GM19043 (cell line): ENCODE measurements at regions not wholly inside any gene's neighbourhood (a gene's known extent, or its start where the extent isn't known, plus 50 kb on each side); places are given as distances from the start of the nearest gene placed in this dataset.
"Not testable (repeated sequence)": the region's sequence is repeated elsewhere in the genome, so short reads cannot be mapped to it uniquely, and the experiment has no call there.

Experiments used
- ATAC-seq: cut with Tn5 transposase; IDR thresholded peaks from one replicate; pipeline ENCODE4 v1.9.1; 2021; ENCODE audit warnings: low read depth; ENCODE audit not compliant: unreplicated experiment

- ATAC-seq = no peak
Measured at GRCh38 chr12:68537571-68537970, 73.1 kb upstream of the RAP1B start.

GRCh38 chr12:68538726-68539614 is 71.7 kb upstream of the RAP1B start:
- ATAC-seq = no peak

DNA sequence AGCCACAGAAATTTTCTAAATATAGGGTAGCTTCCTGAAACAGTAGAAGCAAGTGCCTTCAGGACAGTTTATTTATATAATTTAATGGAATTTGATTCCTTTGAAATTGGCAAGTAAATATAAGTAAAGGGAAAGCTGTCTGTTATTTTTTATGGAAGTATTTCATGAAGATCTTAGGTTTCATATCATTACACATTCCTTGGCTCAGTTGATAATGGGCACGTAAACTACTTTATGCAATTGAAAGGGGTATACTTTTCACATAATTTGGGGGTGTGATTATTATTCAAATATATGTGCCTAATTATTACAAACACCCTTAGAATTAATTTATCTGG is 71.1 kb upstream of the RAP1B start:
- ATAC-seq = no peak

- ATAC-seq = not testable (repeated sequence)
Measured at GRCh38 chr12:68540768-68541167, 69.9 kb upstream of the RAP1B start.

- ATAC-seq = not testable (repeated sequence)
Measured at GRCh38 chr12:68547318-68547717, 63.4 kb upstream of the RAP1B start.

- ATAC-seq = not testable (repeated sequence)
Measured at GRCh38 chr12:68552605-68553195, 58.0 kb upstream of the RAP1B start.

- ATAC-seq = no peak
Measured at GRCh38 chr12:68557011-68557730, 53.5 kb upstream of the RAP1B start.

DNA sequence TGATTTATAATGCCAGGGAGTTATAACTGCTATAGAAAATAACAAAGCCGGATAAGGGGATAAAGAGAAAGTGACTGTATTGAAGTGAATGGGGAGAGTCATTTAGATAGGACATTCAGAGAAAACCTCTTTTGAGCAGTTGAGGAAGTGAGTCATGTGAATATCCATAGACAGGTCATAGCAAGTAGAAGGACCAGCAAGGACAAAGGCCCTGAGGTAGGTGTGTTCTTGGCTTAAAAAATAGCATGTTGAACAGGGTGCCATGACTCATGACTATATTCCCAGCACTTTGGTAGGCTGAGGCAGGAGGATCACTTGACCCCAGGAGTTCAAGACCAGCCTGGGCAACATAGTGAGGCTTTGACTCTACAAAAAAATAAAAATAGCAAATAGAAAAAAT is 51.5 kb upstream of the RAP1B start:
- ATAC-seq = no peak

- ATAC-seq = no peak
Measured at GRCh38 chr12:68559984-68560850, 50.5 kb upstream of the RAP1B start.

DNA sequence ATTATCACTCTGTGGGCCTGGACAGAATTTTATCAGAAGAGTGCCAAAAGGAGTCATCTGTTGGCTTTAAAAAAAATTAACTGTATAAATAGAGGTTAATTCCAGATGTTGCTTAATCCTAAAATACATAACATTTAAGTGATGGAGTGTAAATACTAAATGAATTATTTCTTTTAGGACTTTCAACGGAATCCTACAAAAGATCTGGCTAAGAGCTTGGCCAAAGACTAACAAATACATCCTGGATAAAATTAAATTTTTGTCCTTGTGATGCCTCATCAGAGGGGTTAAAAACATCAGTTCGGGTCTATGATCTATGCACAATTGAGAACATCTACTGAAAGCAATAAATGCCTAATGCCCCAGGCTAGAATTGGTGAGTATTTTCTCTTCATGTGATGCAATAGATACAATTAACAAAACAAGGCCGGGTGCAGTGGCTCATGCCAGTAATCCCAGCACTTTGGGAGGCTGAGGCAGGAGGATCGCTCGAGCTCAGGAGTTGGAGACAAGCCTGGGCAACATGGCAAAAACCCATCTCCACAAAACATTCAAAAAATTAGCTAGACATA is 49.8 kb upstream of the RAP1B start:
- ATAC-seq = no peak
